Calu3 (cell line): ENCODE measurements at regions not wholly inside any gene's neighbourhood (a gene's known extent, or its start where the extent isn't known, plus 50 kb on each side); places are given as distances from the start of the nearest gene placed in this dataset.
"Not testable (repeated sequence)": the region's sequence is repeated elsewhere in the genome, so short reads cannot be mapped to it uniquely, and the experiment has no call there.

Experiments
- BruUV-seq: library from RNA; stranded (reverse); fragments of 400-500 nt; replicated peaks from 2 replicates; lab custom pipeline; 2021; lab: Mats Ljungman, UMichigan
- CTCF ChIA-PET: fragments of 300-600 bp; sonication (Branson Sonifier 250); formaldehyde crosslinking; loops from one replicate; lab custom pipeline; 2022; ENCODE audit warnings: antibody characterized with exemption; lab: Charles Lee
- DNase-seq: peaks from one replicate; pipeline ENCODE4 v3.0.0; 2022
- H3K27ac Mint-ChIP-seq: one replicate; pipeline ENCODE4 v1.8.0; 2022; ENCODE audit warnings: mixed read lengths; ENCODE audit not compliant: unreplicated experiment
- H3K27me3 Mint-ChIP-seq: one replicate; pipeline ENCODE4 v1.8.0; 2022; ENCODE audit warnings: mixed read lengths; ENCODE audit not compliant: unreplicated experiment
- H3K36me3 Mint-ChIP-seq: one replicate; pipeline ENCODE4 v1.8.0; 2022; ENCODE audit warnings: mild to moderate bottlenecking, moderate library complexity, mixed read lengths; ENCODE audit not compliant: insufficient read depth, unreplicated experiment
- H3K4me1 Mint-ChIP-seq: one replicate; pipeline ENCODE4 v1.8.0; 2022; ENCODE audit warnings: mild to moderate bottlenecking, low read depth, mixed read lengths; ENCODE audit not compliant: unreplicated experiment
- H3K4me3 Mint-ChIP-seq: one replicate; pipeline ENCODE4 v1.8.0; 2022; ENCODE audit warnings: mild to moderate bottlenecking, low read depth, moderate library complexity, mixed read lengths; ENCODE audit not compliant: unreplicated experiment
- H3K9me3 Mint-ChIP-seq: one replicate; pipeline ENCODE4 v1.8.0; 2022; ENCODE audit warnings: low read depth, mixed read lengths; ENCODE audit not compliant: unreplicated experiment
- CTCF ChIP-seq: fragments of 200-600 bp; IDR thresholded peaks from one replicate; pipeline ENCODE4 v1.8.0; 2022; ENCODE audit warnings: antibody characterized with exemption; ENCODE audit not compliant: unreplicated experiment
- intact Hi-C: fragments of 100-400 bp; cut with micrococcal nuclease; formaldehyde crosslinking; loops from one replicate; pipeline ENCODE4 v1.10.0; 2022; ENCODE audit not compliant: unreplicated experiment

- DNase-seq: no peak
- Mint-ChIP-seq H3K27ac (no peak overlapping the region), H3K36me3 (no peaks in the 10 kb centered on the region), H3K27me3 (no peaks in the 10 kb centered on the region), H3K4me1 (no peaks in the 10 kb centered on the region), H3K9me3 (peaks cover 2% of the 10 kb centered on the region), H3K4me3 (no peak overlapping the region)
- intact Hi-C loops: no loop called here
- BruUV-seq: no TSS peak
- CTCF ChIA-PET: no interaction called here
- TF ChIP-seq CTCF: no peak
Observed at GRCh38 chr6:69456086-69456485, 340.7 kb downstream of the LMBRD1 start.

GRCh38 chr6:69454619-69455018 is 342.2 kb downstream of the LMBRD1 start:
- CTCF ChIA-PET, H3K27me3 Mint-ChIP-seq, H3K4me1 Mint-ChIP-seq, H3K27ac Mint-ChIP-seq, H3K9me3 Mint-ChIP-seq, H3K36me3 Mint-ChIP-seq, H3K4me3 Mint-ChIP-seq, BruUV-seq, DNase-seq, intact Hi-C loops: not testable (repeated sequence)

- BruUV-seq, H3K4me3 Mint-ChIP-seq, H3K27ac Mint-ChIP-seq, CTCF ChIA-PET, DNase-seq, H3K27me3 Mint-ChIP-seq, H3K4me1 Mint-ChIP-seq, H3K9me3 Mint-ChIP-seq, intact Hi-C loops, H3K36me3 Mint-ChIP-seq: not testable (repeated sequence)
Observed at GRCh38 chr6:69450493-69450892, 346.3 kb downstream of the LMBRD1 start.

- no peak overlapping the region for H3K27ac Mint-ChIP-seq
- CTCF ChIA-PET: no interaction called here
- no TSS peak for BruUV-seq
- no peak for TF ChIP-seq CTCF
- H3K36me3 Mint-ChIP-seq: no peaks in the 10 kb centered on the region
- DNase-seq: no peak
- intact Hi-C loops: no loop called here
- H3K9me3 Mint-ChIP-seq: peaks cover 7% of the 10 kb centered on the region
- H3K27me3 Mint-ChIP-seq: no peaks in the 10 kb centered on the region
- no peak overlapping the region for H3K4me3 Mint-ChIP-seq
- H3K4me1 Mint-ChIP-seq: no peaks in the 10 kb centered on the region
Observed at GRCh38 chr6:69449887-69450286, 346.9 kb downstream of the LMBRD1 start.
